ENCODE measurements at regions not wholly inside any gene's neighbourhood (a gene's known extent, or its start where the extent isn't known, plus 50 kb on each side); places are given as distances from the start of the nearest gene placed in this dataset.

DNA sequence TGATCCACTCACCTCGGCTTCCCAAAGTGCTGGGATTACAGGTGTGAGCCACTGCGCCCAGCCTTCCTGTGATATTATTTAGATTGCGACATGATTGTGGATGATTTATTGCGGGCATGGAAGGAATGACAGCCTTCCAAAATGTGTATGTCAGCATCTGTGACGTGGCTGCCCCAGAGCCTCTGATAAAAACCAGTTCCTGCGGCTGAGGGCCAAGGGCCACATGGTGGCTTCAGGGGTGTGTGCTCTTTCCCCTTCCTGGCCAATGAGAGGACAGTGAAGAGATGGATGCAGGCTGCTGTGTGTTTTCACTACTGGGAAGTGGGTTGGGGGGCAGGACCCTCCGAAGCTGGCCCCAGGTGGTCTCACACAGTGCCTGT lies 57.4 kb upstream of the HGFAC start:
- no peak for DNase-seq

DNA sequence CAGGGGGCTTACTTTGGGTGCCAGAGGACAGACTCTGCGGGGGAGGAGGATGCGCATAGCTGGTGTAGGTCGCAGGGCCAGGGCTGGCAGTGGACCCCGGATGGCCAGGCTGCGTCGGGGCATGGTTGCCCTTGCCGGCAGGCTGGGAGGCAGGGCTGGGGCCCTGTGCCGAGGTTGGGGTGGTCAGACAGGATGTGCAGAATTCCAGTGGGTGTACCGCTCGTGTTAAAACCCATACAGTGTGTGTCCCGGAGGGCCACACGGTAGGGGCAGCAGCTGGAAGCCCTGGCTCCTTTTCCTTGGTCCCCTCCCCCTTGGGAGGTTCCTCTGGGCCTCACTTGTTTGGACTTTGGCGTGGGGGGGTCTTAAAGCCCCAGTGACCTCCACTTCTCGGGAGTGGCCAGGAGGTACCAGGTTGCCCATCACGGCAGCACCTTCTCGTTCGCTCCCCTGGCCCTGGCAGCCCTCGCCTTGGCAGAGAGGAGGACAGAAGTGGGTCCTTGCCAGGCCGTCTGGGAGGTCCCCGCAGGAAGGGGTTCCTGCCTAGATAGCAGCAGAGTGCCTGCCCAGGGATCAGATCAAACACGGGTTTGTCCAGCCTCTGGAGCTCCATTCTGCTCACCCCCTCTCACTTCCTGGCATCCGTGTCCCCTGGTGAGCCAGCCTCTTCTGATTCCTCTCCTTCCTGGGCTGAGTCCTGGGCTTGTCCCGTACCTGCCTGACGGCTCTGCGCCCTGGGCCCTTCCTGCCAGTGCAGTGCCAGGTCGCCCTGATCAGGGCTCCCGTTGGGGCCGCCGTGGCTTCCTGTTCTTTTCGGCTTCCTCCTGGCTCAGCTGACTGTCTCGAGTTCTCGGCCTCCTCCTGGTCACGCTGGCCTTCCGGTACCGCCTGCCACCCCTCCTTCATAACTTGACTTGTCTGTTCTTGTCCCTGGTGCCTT lies 56.7 kb upstream of the HGFAC start:
- no peak for DNase-seq

DNA sequence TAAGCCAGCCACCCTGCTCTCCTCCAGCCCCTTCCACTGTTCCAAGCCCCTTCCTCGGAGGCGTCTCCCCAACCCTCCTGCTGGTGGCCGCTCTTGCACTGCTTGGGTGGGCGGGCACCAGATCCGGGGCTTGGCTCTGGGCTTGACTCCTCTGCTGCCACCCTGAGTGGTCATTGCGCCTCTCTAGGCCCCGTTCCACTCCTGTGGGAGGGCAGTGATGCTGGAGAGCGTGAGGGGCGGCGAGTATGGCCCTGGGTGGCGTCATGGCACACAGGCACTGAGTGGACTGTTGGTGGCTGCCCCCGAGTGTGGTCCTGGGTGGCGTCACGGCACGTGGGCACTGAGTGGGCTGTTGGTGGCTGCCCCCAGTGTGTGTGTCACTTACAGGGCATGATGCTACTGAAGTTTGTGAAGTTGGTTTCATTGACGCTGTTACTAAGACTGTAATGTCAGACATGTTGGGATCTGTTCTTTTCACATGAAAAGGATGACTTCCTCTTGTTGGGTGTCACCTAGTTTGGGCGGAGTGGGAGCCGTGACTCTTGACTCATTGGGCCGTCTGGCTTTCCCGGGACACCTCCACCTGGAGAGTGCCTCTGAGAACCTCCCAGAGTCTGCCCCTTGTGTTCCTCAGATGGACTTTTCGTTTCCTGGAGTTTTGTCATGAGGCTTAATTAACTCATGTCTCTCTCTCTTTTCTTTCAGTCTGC lies 55.9 kb upstream of the HGFAC start:
- DNase-seq: no peak

DNA sequence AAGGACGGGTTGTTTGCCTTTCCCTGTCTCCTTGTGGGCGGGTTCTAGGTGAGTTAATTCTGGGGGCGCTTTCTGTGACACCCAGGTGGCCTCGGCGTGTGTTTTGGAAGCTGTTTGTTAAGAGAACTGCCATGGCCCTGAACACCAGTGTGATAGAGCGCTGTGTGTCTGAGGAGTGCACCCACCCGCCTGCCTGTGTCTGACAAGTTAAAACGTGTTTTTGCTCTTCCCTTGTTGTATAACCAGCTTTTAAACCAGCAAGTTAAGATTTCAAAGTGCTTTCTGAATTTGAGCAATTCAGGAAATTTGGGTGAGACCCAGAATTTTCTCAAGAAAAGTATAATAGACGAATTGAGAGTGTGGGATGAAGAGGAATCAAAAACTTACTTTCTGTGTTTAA lies 55.2 kb upstream of the HGFAC start:
- no peak for DNase-seq

DNA sequence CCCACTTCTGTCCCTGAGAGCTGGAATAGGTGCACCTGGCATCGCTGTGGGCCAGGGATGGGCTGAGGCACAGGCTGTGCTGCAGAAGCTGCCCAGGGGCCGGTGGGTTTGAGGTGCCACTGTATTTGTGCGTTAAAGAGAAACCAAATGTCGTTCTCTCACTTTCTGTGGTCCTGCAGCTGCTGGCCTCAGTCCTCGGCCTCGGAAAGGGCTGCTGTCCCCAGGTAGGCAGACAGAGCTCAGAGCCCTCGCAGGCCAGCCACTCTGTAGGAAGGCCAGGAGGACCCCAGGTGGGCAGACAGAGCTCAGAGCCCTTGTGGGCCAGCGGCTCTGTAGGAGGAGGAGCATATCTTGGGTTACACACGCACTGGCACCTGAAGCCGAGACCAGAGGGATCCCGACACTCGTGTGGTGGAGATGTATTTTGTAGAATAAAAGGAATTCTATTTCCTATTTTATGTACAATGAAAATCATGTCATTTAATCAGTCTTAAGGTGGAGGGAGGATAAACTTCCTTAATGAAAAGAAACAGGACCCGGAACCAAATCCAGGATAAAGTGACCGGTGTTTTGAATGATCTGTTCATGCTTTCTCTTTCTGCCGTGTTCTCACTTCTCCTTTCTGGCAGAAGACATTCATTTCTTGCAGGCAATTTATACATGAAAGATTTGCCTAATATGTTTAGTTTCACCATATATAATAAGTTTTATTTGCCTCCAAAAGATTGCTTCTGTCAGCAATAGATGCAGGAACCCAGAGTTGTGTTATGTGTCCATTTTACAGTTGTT lies 54.4 kb upstream of the HGFAC start:
- no peak for DNase-seq

DNA sequence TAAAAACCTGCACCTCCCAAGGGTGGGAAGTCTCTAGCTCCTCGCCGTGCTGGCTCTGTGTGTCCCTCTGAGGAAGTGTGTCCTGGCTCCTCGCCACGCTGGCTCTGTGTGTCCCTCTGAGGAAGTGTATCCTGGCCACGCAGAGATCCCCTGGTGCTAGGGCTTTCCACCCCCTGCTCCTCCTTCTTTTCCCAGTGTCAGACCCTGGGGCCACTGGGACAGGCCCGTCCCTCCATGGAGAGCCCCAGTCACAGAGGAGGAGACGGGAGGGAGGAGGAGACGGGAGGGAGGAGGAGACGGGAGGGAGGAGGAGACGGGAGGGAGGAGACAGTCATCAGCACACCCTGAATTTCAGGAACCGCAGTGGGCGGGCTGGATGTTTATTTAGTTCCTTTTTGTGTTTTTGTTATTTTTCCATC lies 53.8 kb upstream of the HGFAC start:
- no peak for DNase-seq

DNA sequence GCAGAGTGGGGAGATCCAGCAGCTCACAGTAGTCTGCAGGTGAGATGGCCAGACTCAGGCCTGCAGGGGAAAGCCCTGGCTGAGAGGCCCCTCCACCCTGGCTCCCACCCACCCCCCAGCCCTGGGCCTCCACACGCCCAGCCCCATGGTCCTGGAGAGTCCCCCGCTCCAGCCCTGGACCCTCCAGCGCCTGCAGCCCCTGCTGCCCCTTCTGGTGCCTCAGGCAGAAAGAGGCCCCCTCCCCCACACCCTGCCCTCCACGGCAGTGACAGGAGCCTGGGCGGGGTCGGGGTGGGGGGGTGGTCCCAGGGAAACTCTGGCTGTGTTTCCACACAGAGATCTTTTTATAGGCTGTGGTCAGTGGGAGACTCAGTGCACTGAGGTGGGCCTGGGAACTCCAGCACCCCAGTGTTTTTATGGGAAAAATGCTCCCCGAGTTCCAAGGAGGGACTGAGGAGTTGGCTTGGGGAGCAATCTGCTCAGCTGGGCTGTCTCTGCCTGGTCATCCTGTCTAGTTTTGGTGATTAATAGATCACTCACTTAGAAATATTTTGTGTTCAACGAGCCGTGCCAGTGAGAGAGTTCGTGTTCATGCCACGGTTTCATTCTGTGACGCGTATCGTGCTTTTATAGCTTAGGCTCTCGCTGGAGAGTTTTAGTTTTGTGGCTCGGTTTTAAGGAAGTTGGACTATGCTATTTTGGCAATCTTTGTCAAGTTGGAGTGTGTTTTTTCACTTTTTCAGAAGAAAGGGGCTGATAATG lies 53.1 kb upstream of the HGFAC start:
- DNase-seq: peak in 1 of 3 experiments; percentile 11

DNA sequence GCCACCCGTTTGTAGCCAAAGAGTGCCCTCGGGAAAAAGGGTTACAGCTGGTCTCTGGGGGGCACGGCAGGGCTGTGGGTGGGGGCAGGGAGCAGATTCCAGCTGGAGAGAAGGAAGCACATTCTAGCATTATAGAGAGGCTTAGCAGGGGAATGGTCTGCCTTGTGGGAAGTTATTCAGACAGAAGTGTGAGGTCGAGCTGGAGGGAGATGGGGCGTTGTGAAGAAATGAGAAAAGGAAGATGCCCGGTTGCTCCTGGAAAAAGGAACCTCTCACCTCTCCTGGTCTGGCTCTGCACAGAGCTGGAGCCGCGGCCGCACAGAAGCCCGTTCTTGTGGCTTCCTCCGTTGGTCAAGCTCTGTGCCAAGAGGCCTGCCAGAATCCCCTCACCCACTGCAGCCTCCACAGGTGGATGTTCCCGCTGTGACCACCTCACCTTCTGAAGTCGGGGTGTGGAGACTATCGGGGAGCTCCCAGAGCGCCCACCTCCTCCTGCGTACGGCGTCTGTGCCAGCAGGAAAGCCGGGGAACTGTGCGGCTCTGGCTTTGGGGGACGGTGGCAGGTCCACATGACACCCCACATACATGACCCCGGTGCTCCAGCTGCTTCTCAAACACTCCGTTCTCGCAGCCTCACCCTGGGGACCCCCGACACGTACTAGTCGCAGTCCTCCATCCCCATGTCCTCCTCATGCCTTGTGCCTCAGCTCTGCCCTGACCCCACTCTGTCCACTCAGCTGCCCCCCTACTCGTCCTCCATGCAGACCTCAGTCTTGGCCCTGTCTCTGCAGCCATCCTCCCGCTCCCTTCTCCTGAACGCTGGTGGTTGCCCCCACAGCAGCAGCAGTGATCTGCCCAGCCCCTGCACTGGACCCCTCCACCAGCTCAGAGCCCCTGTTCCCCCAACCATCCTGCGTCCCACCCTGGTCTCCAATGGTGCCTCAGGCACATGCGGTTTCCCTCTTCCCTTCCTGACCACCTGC lies 52.2 kb upstream of the HGFAC start:
- no peak for DNase-seq

DNA sequence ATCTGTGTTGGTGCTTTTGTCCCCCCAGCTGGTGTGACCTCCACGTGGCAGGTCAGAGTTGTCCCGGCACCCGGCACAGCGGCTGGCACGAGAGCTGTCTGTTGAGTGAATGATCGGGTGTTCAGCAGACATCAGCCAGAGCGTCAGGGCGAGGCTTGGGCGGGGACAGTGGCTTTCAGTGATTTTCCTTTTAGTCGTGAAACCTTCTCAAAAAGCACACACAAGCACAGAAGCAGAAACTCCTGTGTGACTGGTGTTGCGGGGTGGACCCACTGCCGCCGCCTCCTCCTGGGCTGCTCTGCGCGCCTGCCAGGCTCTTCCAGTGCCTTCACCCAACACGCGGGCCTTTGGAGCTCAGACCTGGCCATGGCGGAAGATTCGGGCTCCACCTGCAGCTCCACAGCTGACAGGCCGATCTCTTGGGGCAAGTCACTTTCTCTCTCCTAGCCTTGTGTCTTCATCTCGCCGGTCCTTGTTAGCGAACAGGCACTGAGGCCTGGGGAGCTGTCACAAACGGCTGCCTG lies 51.4 kb upstream of the HGFAC start:
- DNase-seq: no peak

DNA sequence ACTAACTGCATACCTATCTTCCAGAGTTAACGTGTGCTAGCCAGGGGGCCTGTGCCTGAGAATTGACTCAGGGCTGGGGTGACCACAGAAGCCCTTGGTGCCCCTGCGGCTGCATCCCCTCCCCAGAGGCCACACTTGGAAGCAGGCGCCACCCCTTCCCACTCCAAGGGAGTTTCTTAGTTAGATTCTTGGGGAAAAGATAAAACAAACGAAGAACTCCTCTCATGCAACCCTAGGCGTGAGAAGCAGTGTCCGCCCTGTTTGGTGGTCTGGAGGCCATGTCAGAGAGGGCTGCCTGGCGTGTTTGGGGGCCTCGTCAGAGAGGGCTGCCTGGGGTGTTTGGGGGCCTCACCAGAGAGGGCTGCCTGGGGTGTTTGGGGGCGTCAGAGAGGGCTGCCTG lies 50.3 kb upstream of the HGFAC start:
- no peak for DNase-seq

All from NCI-H1417 (cell line).